DOHH2 (cell line): ENCODE measurements at regions not wholly inside any gene's neighbourhood (a gene's known extent, or its start where the extent isn't known, plus 50 kb on each side); places are given as distances from the start of the nearest gene placed in this dataset.

Source experiments
- H3F3A ChIP-seq: fragments of 200-600 bp; sonication (generic), shearing (Covaris generic); 2 replicates; pipeline ENCODE4 v1.6.0; 2016; ENCODE audit warnings: antibody characterized with exemption, mild to moderate bottlenecking; ENCODE audit not compliant: control insufficient read depth, insufficient read depth
- H3K27ac ChIP-seq: fragments of 200-600 bp; sonication (generic); 2 replicates; pipeline ENCODE4 v1.5.1; 2014; ENCODE audit warnings: low read depth, mild to moderate bottlenecking, low read length, moderate library complexity
- H3K27me3 ChIP-seq: fragments of 200-600 bp; sonication (generic); 2 replicates; pipeline ENCODE4 v1.6.1; 2014; ENCODE audit warnings: mild to moderate bottlenecking, low read length, mixed read lengths; ENCODE audit not compliant: control insufficient read depth
- H3K36me3 ChIP-seq: fragments of 200-600 bp; sonication (generic); 2 replicates; pipeline ENCODE4 v1.6.1; 2014; ENCODE audit warnings: mild to moderate bottlenecking, low read length, moderate library complexity, mixed read lengths; ENCODE audit not compliant: control insufficient read depth
- H3K4me1 ChIP-seq: fragments of 200-600 bp; sonication (generic); 2 replicates; pipeline ENCODE4 v1.6.1; 2014; ENCODE audit warnings: mild to moderate bottlenecking, low read length, mixed read lengths; ENCODE audit not compliant: control insufficient read depth
- H3K4me2 ChIP-seq: fragments of 200-600 bp; sonication (generic); 2 replicates; pipeline ENCODE4 v1.6.0; 2014; ENCODE audit warnings: mild to moderate bottlenecking, low read length, moderate library complexity
- H3K4me3 ChIP-seq: fragments of 200-600 bp; sonication (generic); 2 replicates; pipeline ENCODE4 v1.5.1; 2014; ENCODE audit warnings: mild to moderate bottlenecking, low read length, mixed read lengths
- H3K79me2 ChIP-seq: fragments of 200-600 bp; sonication (generic); 2 replicates; pipeline ENCODE4 v1.6.1; 2014; ENCODE audit warnings: mild to moderate bottlenecking, low read length, mixed read lengths; ENCODE audit not compliant: control insufficient read depth
- H3K9me2 ChIP-seq: fragments of 200-600 bp; sonication (generic); replicated peaks from 2 replicates; pipeline ENCODE4 v1.6.1; 2014; ENCODE audit warnings: mild to moderate bottlenecking, low read length, mixed read lengths; ENCODE audit not compliant: control insufficient read depth
- H3K9me3 ChIP-seq: fragments of 200-600 bp; sonication (generic); 2 replicates; pipeline ENCODE4 v1.6.1; 2014; ENCODE audit warnings: antibody characterized with exemption, low read length, mixed read lengths; ENCODE audit not compliant: control insufficient read depth, insufficient read depth
- H4K20me1 ChIP-seq: fragments of 200-600 bp; sonication (generic); 2 replicates; pipeline ENCODE4 v1.6.0; 2014; ENCODE audit warnings: low read depth, mild to moderate bottlenecking, antibody characterized with exemption, low read length, moderate library complexity; ENCODE audit not compliant: control insufficient read depth, insufficient read depth
- EZH2phosphoT487 ChIP-seq: fragments of 200-600 bp; sonication (generic); IDR thresholded peaks from 2 replicates; pipeline ENCODE4 v1.6.1; 2017; ENCODE audit warnings: borderline replicate concordance, mild to moderate bottlenecking, antibody characterized with exemption, low read length, moderate library complexity, mixed read lengths
- TF ChIP-seq, protein P1 (sequence below): fragments of 200-600 bp; sonication (generic); IDR thresholded peaks from one replicate; pipeline ENCODE4 v1.5.1; 2014; ENCODE audit warnings: antibody characterized with exemption, mild to moderate bottlenecking, low read depth, low read length; ENCODE audit not compliant: poor library complexity, severe bottlenecking

GRCh38 chr6:8905757-8906156, 470.4 kb upstream of the SLC35B3 start:
- Histone ChIP-seq H4K20me1 (no peaks in the 10 kb centered on the region), H3K4me3 (no peak overlapping the region), H3K36me3 (no peaks in the 10 kb centered on the region), H3K27me3 (no peaks in the 10 kb centered on the region), H3F3A (no peaks in the 10 kb centered on the region), H3K27ac (no peak overlapping the region), H3K9me3 (no peaks in the 10 kb centered on the region), H3K9me2 (no peaks in the 10 kb centered on the region), H3K79me2 (no peaks in the 10 kb centered on the region), H3K4me2 (no peak overlapping the region), H3K4me1 (no peaks in the 10 kb centered on the region)
- no peak for TF ChIP-seq EZH2phosphoT487
- TF ChIP-seq, protein P1, sequence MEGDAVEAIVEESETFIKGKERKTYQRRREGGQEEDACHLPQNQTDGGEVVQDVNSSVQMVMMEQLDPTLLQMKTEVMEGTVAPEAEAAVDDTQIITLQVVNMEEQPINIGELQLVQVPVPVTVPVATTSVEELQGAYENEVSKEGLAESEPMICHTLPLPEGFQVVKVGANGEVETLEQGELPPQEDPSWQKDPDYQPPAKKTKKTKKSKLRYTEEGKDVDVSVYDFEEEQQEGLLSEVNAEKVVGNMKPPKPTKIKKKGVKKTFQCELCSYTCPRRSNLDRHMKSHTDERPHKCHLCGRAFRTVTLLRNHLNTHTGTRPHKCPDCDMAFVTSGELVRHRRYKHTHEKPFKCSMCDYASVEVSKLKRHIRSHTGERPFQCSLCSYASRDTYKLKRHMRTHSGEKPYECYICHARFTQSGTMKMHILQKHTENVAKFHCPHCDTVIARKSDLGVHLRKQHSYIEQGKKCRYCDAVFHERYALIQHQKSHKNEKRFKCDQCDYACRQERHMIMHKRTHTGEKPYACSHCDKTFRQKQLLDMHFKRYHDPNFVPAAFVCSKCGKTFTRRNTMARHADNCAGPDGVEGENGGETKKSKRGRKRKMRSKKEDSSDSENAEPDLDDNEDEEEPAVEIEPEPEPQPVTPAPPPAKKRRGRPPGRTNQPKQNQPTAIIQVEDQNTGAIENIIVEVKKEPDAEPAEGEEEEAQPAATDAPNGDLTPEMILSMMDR = no peak

- Histone ChIP-seq H3K4me1 (no peaks in the 10 kb centered on the region), H3F3A (no peaks in the 10 kb centered on the region), H3K27me3 (no peaks in the 10 kb centered on the region), H3K4me3 (no peak overlapping the region), H4K20me1 (no peaks in the 10 kb centered on the region), H3K9me3 (no peaks in the 10 kb centered on the region), H3K79me2 (no peaks in the 10 kb centered on the region), H3K9me2 (no peaks in the 10 kb centered on the region), H3K27ac (no peak overlapping the region), H3K4me2 (no peak overlapping the region), H3K36me3 (no peaks in the 10 kb centered on the region)
- TF ChIP-seq, protein P1 = peak; percentile 69
- TF ChIP-seq EZH2phosphoT487 = no peak
Measured at GRCh38 chr6:8904754-8905153, 469.4 kb upstream of the SLC35B3 start.

DNA sequence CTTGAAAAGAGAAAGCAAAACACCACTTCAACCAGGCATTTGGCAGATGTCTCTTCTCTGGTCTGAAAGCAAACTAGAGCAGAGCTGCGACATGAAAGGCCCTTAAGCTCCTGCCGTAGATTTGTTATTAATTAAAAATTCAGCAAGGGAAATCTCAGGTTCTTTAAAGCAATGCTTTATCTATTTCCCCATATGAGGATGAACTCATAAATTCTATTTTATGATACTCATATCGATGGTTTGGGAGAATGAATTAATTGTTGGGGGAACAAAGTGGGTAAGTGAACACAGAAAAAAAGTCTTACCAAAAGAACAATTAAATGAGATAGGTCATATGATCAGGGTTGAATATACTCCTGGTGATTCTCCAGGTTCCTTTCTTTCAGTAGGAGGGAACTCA, 464.7 kb upstream of the SLC35B3 start:
- no peaks in the 10 kb centered on the region for H3K4me1 ChIP-seq
- H3K9me2 ChIP-seq = no peaks in the 10 kb centered on the region
- H3K9me3 ChIP-seq = no peaks in the 10 kb centered on the region
- H3K79me2 ChIP-seq = no peaks in the 10 kb centered on the region
- no peaks in the 10 kb centered on the region for H4K20me1 ChIP-seq
- no peaks in the 10 kb centered on the region for H3K27me3 ChIP-seq
- no peak for TF ChIP-seq EZH2phosphoT487
- TF ChIP-seq, protein P1 = no peak
- no peaks in the 10 kb centered on the region for H3F3A ChIP-seq
- no peak overlapping the region for H3K27ac ChIP-seq
- no peak overlapping the region for H3K4me2 ChIP-seq
- H3K4me3 ChIP-seq = no peak overlapping the region
- H3K36me3 ChIP-seq = no peaks in the 10 kb centered on the region

GRCh38 chr6:8889514-8889913, 454.2 kb upstream of the SLC35B3 start:
- Histone ChIP-seq H3K36me3 (no peaks in the 10 kb centered on the region), H3K4me1 (no peaks in the 10 kb centered on the region), H3K4me3 (no peak overlapping the region), H3K9me2 (no peaks in the 10 kb centered on the region), H4K20me1 (no peaks in the 10 kb centered on the region), H3F3A (no peaks in the 10 kb centered on the region), H3K79me2 (no peaks in the 10 kb centered on the region), H3K9me3 (no peaks in the 10 kb centered on the region), H3K27ac (no peak overlapping the region), H3K27me3 (no peaks in the 10 kb centered on the region), H3K4me2 (no peak overlapping the region)
- TF ChIP-seq EZH2phosphoT487 = no peak
- TF ChIP-seq, protein P1 = no peak
